GM19463 (cell line): ENCODE measurements at regions not wholly inside any gene's neighbourhood (a gene's known extent, or its start where the extent isn't known, plus 50 kb on each side); places are given as distances from the start of the nearest gene placed in this dataset.
"Not testable (repeated sequence)": the region's sequence is repeated elsewhere in the genome, so short reads cannot be mapped to it uniquely, and the experiment has no call there.

Source experiments
- ATAC-seq: cut with Tn5 transposase; IDR thresholded peaks from one replicate; pipeline ENCODE4 v1.9.1; 2021; ENCODE audit warnings: mild to moderate bottlenecking, moderate library complexity; ENCODE audit not compliant: unreplicated experiment

GRCh38 chr5:166784545-166785078 lies 1506.8 kb upstream of the WWC1 start:
- ATAC-seq: no peak

DNA sequence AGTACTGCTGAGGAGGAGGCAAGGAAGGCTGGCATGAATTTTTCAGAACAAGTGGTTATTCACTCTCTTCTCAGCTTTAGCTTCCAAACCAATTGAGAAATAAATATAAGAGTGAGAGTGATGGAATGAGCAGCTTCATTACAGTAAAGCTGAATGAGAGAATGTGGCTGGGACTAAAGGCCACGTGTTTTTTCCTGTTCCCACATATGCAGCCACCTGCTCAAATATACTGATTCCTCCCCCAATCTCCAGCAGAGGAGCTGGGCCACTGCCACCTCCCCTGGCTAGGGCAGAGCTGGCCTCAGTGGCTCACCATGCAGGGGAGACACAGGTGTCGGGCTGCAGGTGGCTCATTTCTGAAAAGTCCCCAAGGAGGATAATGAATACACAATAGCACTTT lies 1505.3 kb upstream of the WWC1 start:
- ATAC-seq: no peak

DNA sequence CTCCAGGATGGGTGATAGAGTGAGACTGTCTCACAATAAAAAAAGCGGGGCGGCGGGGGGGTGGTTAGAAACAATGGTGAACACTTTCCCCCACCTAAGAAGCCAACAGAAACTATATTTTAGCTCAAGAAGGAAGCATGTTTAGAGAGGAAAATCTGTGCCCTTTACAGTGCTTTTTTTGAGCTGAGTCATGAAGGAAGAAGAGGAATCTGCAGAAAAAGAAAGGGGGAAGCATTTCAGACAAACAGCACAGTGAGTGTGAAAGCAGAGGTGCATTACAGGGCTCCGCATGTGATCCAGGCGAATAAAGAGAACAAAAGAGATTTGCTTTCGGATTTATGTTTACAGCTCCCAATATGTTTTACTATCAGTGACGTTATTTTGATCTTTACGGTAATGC lies 1504.6 kb upstream of the WWC1 start:
- ATAC-seq: no peak

DNA sequence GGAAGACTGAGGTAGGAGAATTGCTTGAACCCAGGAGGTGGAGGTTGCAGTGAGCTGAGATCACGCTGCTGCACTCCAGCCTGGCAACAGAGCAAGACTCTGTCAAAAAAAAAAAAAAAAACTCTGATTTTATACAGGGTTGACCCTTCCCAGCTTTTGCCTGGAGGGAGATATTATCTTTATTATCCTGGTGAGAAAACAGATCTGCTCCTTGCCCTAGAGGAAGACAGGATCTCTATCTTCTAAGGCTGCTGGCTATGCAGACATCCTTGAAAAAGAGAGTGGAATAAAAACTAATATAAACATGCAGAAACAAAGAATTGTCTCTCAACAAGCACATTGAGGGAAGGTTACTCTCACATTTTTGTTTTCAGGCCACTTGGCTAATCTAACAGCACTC lies 1503.4 kb upstream of the WWC1 start:
- ATAC-seq: no peak

- no peak for ATAC-seq
These were observed 1495.7 kb upstream of the WWC1 start for GRCh38 chr5:166795756-166796155.

- no peak for ATAC-seq
These were observed 1488.4 kb upstream of the WWC1 start for GRCh38 chr5:166803058-166803457.

- not testable (repeated sequence) for ATAC-seq
These were observed 1487.2 kb upstream of the WWC1 start for GRCh38 chr5:166804223-166804622.

- ATAC-seq: not testable (repeated sequence)
These were observed 1486.8 kb upstream of the WWC1 start for GRCh38 chr5:166804693-166805092.

GRCh38 chr5:166810093-166810658 lies 1481.3 kb upstream of the WWC1 start:
- not testable (repeated sequence) for ATAC-seq

DNA sequence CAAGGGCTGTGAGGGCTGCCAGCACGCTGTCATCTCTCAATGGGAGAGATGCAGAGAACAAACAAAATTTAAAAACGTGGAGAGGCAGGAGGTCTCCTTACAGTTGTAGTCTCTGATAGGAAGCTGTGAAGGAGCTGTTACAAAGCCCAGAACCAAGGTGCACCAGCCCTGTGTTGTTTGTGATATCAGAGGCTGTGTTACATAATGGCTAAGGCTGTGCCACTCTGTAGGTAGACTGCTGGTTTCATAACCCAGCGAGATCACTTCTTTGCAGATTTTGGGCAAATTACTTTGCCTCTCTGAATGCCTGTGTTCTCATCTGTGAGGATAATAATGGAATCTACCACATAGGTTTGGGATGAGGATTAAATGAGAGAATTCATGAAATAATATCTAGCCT lies 1480.7 kb upstream of the WWC1 start:
- ATAC-seq: no peak

DNA sequence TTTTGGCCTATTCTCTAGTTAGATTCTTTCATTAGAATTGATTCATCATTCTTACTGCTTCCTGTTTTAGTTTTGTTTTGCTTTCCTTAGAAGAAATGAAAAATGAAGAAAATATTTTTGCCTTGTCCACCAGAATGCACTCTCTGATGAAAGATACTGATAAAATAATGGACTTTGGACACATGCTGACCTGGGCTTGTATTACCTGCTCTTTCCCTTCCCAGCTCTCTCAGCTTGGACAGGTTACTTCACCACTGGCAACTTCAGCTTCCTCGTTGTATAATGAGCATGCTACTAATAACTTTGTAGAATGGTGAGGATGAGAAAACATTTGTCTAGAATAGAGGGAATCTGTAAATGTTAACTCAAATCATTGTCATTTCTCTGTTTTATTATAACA lies 1468.1 kb upstream of the WWC1 start:
- no peak for ATAC-seq

DNA sequence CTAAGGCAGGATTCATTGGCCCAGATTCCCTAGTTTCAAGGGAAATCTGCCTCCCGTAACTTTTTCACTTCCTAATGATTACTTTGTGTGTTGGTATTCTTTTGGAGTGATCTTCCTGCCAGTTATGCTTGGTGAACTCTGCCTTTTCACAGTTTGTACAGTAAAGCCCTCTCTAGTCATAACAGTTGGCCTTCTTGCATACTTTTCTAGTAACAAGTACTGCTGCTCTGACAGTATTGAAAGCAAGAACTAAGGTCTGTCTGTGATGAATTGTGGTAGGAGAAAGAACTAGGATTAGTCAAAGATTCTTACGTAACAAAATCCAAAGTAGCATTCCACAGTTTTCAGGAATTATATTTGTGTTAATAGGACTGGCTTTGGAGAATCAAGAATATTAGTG lies 1457.2 kb upstream of the WWC1 start:
- ATAC-seq: no peak

- no peak for ATAC-seq
These were observed 1446.4 kb upstream of the WWC1 start for GRCh38 chr5:166845044-166845443.

DNA sequence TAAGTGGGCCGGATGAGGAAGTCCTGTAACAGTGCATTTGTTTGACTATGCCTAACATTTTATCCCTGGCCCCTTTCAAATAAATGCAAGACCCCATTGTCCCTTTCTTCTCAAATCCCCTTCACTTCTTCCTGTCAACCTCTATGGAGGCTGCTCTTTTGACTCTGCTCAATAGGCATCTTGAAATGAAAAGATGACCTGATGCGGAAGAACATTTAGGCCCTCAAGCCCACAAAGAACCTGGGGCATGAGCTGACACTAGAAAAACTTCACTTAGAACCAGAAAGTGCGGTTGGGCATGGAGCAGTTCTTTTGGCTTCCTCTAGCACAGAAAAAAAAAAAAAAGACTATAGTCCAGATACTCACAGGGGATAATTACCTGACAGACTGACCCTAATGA lies 1434.7 kb upstream of the WWC1 start:
- ATAC-seq: no peak

DNA sequence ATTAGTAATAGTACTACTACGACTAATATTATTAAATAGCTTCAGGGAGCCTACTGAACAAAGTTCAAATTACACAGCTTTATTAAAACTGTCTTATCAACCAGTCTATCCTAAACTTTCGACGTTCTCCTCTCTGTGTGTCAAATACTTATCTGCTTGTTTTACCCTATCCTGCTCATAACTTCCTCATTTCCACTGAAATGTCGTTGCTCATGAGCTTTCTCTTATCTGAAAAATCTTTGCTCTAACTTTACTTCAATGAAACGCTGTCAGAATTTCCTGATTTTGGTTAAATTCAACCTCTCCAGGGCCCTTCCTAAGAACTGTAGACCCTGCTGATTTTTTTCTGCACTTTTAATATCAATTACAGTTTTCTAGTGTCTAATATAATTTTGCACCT lies 1431.0 kb upstream of the WWC1 start:
- ATAC-seq: no peak

DNA sequence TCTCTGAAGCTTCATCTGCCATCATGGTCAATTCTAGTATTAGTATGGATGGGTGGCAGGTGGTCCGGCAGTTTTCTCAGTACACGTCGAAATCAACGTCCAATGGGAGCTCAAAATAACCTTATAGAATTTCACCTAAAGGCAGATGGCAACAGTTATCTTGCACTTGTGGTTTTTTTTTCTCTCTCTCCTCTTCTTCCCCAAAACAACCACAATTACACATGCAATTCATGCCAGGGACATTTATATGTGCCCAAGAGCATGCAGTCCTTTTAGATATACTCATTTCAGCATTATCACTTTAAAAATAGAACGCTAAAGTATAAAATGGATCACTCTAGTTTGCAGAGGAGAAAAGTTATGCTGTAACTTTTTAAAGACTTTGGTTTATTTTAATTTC lies 1428.9 kb upstream of the WWC1 start:
- no peak for ATAC-seq

- ATAC-seq: no peak
These were observed 1426.2 kb upstream of the WWC1 start for GRCh38 chr5:166865206-166865605.

GRCh38 chr5:166880456-166880855 lies 1411.0 kb upstream of the WWC1 start:
- ATAC-seq: no peak

DNA sequence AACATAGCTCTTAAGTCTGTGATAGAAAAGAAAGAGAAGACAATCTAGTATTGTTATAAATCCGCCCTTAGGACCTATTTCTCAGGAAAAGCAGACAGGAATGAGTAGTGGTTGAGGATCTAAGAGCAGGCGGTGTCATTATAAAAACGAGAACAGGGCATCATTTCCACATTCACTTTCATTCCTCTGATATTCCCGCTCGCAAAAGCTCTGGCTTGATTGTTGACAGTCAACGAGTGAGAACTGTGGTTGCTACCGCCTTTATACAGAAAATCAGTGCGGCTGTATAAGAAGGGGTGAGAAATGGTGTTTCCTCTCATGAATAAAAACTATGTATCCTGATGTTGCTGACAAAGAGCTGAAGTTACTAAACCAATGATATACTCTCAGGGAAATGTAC lies 1409.6 kb upstream of the WWC1 start:
- ATAC-seq: no peak

DNA sequence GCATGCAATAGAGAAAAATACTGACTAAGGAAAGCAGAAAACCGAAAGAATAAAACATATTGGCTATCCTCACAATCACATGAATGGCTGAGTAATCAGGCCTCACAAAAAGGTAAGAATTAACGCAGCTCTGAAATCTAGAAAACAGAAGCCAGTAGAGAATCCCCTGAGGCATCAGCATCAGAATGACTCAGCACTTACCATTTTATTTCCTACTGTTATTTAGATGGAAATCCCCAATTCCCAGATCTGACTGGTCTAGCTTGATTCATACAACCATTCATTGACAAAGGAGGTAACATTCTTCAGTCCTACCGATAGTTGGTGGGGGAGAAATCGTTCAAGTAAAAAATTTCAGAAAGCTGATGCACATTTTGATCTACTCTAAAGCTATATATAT lies 1408.4 kb upstream of the WWC1 start:
- no peak for ATAC-seq

- no peak for ATAC-seq
These were observed 1393.3 kb upstream of the WWC1 start for GRCh38 chr5:166898166-166898565.

- no peak for ATAC-seq
These were observed 1392.1 kb upstream of the WWC1 start for GRCh38 chr5:166899343-166899742.

DNA sequence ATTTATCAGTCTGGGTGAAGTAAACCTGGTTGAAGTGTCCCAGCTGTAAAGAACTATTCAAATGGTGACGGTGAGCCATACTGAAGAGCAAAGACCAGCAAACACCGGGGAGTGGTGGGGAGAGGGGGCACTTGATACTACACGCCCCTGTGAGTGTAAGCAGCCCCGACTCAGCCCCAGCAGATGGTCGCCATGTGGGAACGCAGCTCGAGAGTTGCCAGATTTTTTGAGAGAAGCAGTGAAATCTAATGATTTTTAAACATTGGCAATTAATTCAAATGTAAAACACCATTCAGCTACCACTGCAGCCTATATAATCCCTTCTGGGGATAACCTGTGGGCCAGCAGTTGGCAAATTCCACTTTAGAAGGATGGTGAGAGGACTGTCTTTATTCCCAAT lies 1386.9 kb upstream of the WWC1 start:
- no peak for ATAC-seq
